ENCODE measurements at regions not wholly inside any gene's neighbourhood (a gene's known extent, or its start where the extent isn't known, plus 50 kb on each side); places are given as distances from the start of the nearest gene placed in this dataset.

DNA sequence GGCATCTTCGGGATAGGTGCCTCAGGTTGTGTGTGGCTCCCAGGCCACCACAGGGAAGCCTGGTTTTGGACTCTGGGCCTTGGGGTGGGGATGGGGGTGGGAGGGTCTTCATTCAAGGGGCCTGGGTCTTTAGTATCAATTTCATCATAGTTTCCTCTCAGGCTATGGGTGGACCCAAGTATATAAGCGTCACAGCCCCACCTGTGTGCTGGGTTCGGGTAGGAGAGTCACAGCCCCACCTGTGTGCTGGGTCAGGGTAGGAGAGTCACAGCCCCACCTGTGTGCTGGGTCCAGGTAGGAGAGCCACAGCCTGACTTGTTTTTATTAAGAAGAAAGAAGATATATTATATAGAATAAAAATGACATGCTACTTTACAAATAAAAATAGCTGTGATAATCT, 422.1 kb downstream of the BRD1 start:
- no peaks in the 10 kb centered on the region for H3F3A ChIP-seq (ENCODE audit: insufficient read depth)
- no peak overlapping the region for H3K4me2 ChIP-seq (ENCODE audit: unreplicated experiment)
- no peaks in the 10 kb centered on the region for H4K20me1 ChIP-seq (ENCODE audit: insufficient read depth)
- no peak overlapping the region for H2AFZ ChIP-seq
- no peaks in the 10 kb centered on the region for H3K36me3 ChIP-seq (ENCODE audit: low read depth)
- in situ Hi-C loops (cut with MboI), result no loop called here
- no peaks in the 10 kb centered on the region for H3K9me2 ChIP-seq (ENCODE audit: insufficient read depth)
- WGBS, 2 experiments (ENCODE audit: low coverage in 1 of 2, low lambda C conversion rate in 2 of 2, missing lambda C conversion rate in 2 of 2), result 16 to 27% methylated on average over 3 of the region's 3 CpGs
- no peak overlapping the region for H3K27ac ChIP-seq
- H3K4me3 ChIP-seq, result no peak overlapping the region
- no peaks in the 10 kb centered on the region for H3K27me3 ChIP-seq (replicated peaks; ENCODE audit: insufficient read depth)
- no peak for TF ChIP-seq EZH2phosphoT487 (IDR thresholded peaks at IDR 0.05; ENCODE audit: insufficient read depth, low read depth)
- no peak for TF ChIP-seq EZH2 (IDR thresholded peaks at IDR 0.05; ENCODE audit: insufficient read depth, poor library complexity, severe bottlenecking)
- DNase-seq, result no peak
- no peaks in the 10 kb centered on the region for H3K9me3 ChIP-seq (ENCODE audit: low read depth)
- no peak overlapping the region for H3K9ac ChIP-seq
- no peaks in the 10 kb centered on the region for H3K79me2 ChIP-seq (ENCODE audit: insufficient read depth)
- no peaks in the 10 kb centered on the region for H3K4me1 ChIP-seq (ENCODE audit: insufficient read depth)

GRCh38 chr22:49404576-49405241, 423.0 kb downstream of the BRD1 start:
- WGBS, 2 experiments (ENCODE audit: low coverage in 1 of 2, low lambda C conversion rate in 2 of 2, missing lambda C conversion rate in 2 of 2), result 37 to 42% methylated on average over 26 of the region's 27 CpGs
- TF ChIP-seq EZH2 (IDR thresholded peaks at IDR 0.05; ENCODE audit: insufficient read depth, poor library complexity, severe bottlenecking) (no peak), EZH2phosphoT487 (IDR thresholded peaks at IDR 0.05; ENCODE audit: insufficient read depth, low read depth) (no peak)
- DNase-seq, result no peak
- no peak overlapping the region for H2AFZ ChIP-seq
- no peaks in the 10 kb centered on the region for H3K4me1 ChIP-seq (ENCODE audit: insufficient read depth)
- no peak overlapping the region for H3K9ac ChIP-seq
- no peaks in the 10 kb centered on the region for H3K79me2 ChIP-seq (ENCODE audit: insufficient read depth)
- in situ Hi-C loops (cut with MboI), result no loop called here
- no peak overlapping the region for H3K4me2 ChIP-seq (ENCODE audit: unreplicated experiment)
- no peaks in the 10 kb centered on the region for H3K36me3 ChIP-seq (ENCODE audit: low read depth)
- H3K9me2 ChIP-seq (ENCODE audit: insufficient read depth), result no peaks in the 10 kb centered on the region
- H4K20me1 ChIP-seq (ENCODE audit: insufficient read depth), result no peaks in the 10 kb centered on the region
- H3F3A ChIP-seq (ENCODE audit: insufficient read depth), result no peaks in the 10 kb centered on the region
- no peak overlapping the region for H3K27ac ChIP-seq
- H3K9me3 ChIP-seq (ENCODE audit: low read depth), result no peaks in the 10 kb centered on the region
- H3K4me3 ChIP-seq, result no peak overlapping the region
- H3K27me3 ChIP-seq (replicated peaks; ENCODE audit: insufficient read depth), result no peaks in the 10 kb centered on the region

GRCh38 chr22:49404020-49404419, 423.7 kb downstream of the BRD1 start:
- Histone ChIP-seq H3K4me1 (ENCODE audit: insufficient read depth) (no peaks in the 10 kb centered on the region), H3K27me3 (replicated peaks; ENCODE audit: insufficient read depth) (no peaks in the 10 kb centered on the region), H3K4me2 (ENCODE audit: unreplicated experiment) (no peak overlapping the region), H3K9me2 (ENCODE audit: insufficient read depth) (no peaks in the 10 kb centered on the region), H3K4me3 (no peak overlapping the region), H3F3A (ENCODE audit: insufficient read depth) (no peaks in the 10 kb centered on the region), H4K20me1 (ENCODE audit: insufficient read depth) (no peaks in the 10 kb centered on the region), H3K36me3 (ENCODE audit: low read depth) (no peaks in the 10 kb centered on the region), H2AFZ (no peak overlapping the region), H3K27ac (no peak overlapping the region), H3K9me3 (ENCODE audit: low read depth) (no peaks in the 10 kb centered on the region), H3K79me2 (ENCODE audit: insufficient read depth) (no peaks in the 10 kb centered on the region), H3K9ac (no peak overlapping the region)
- TF ChIP-seq EZH2 (IDR thresholded peaks at IDR 0.05; ENCODE audit: insufficient read depth, poor library complexity, severe bottlenecking) (no peak), EZH2phosphoT487 (IDR thresholded peaks at IDR 0.05; ENCODE audit: insufficient read depth, low read depth) (no peak)
- 55 to 60% methylated on average over 7 to 10 of the region's 10 CpGs for WGBS, 2 experiments (ENCODE audit: low coverage in 1 of 2, low lambda C conversion rate in 2 of 2, missing lambda C conversion rate in 2 of 2)
- no peak for DNase-seq
- in situ Hi-C loops (cut with MboI), result no loop called here

DNA sequence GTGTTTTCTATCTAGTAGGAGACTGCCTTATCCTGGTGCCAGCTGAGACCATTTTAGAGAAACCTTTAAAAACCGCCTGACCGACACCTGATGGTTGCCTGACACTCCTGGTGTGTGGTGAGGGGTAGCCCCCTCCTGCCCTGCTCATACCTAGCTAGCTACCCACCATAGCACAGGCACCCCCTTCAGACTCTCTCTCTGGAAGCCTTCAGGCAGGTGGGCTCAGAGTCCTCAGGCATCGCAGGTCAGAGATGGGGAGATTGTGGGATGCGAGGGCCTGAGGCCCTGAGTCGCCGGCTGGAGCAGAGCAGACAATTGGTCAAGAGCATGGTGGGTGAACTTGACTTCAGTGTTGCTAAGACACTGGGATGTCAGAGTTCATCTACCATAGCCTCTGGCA, 424.6 kb downstream of the BRD1 start:
- H3K9ac ChIP-seq, result no peak overlapping the region
- no peak for DNase-seq
- WGBS, 2 experiments (ENCODE audit: low coverage in 1 of 2, low lambda C conversion rate in 2 of 2, missing lambda C conversion rate in 2 of 2), result 51 to 53% methylated on average over 6 of the region's 6 CpGs
- H3K9me2 ChIP-seq (ENCODE audit: insufficient read depth), result no peaks in the 10 kb centered on the region
- H3F3A ChIP-seq (ENCODE audit: insufficient read depth), result no peaks in the 10 kb centered on the region
- H3K27ac ChIP-seq, result no peak overlapping the region
- in situ Hi-C loops (cut with MboI), result no loop called here
- no peaks in the 10 kb centered on the region for H4K20me1 ChIP-seq (ENCODE audit: insufficient read depth)
- no peaks in the 10 kb centered on the region for H3K4me1 ChIP-seq (ENCODE audit: insufficient read depth)
- no peaks in the 10 kb centered on the region for H3K36me3 ChIP-seq (ENCODE audit: low read depth)
- no peak overlapping the region for H2AFZ ChIP-seq
- TF ChIP-seq EZH2 (IDR thresholded peaks at IDR 0.05; ENCODE audit: insufficient read depth, poor library complexity, severe bottlenecking), result no peak
- TF ChIP-seq EZH2phosphoT487 (IDR thresholded peaks at IDR 0.05; ENCODE audit: insufficient read depth, low read depth), result no peak
- H3K4me3 ChIP-seq, result no peak overlapping the region
- no peaks in the 10 kb centered on the region for H3K79me2 ChIP-seq (ENCODE audit: insufficient read depth)
- H3K4me2 ChIP-seq (ENCODE audit: unreplicated experiment), result no peak overlapping the region
- no peaks in the 10 kb centered on the region for H3K27me3 ChIP-seq (replicated peaks; ENCODE audit: insufficient read depth)
- no peaks in the 10 kb centered on the region for H3K9me3 ChIP-seq (ENCODE audit: low read depth)

DNA sequence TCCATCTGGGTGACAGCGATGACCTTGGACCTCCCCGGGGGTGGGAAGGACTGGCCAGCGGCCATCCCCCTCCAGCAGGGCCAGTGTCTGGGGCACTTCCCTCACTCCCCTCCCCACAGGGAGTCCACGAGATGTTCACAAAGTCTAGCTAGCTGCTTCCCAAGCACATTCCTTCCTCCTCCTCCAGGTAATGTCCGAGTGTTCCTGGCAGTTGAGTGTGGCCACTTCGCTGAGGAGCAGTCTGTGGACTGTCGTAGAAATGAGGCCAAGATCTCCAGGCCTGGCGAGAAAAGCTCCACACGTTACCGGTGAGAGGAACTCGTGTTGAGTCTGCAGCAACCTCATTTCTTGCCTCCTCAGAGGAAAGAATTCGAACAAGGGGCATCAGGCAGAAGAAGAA, 425.5 kb downstream of the BRD1 start:
- Histone ChIP-seq H3K4me3 (no peak overlapping the region), H3K9ac (no peak overlapping the region), H3F3A (ENCODE audit: insufficient read depth) (no peaks in the 10 kb centered on the region), H3K9me3 (ENCODE audit: low read depth) (no peaks in the 10 kb centered on the region), H3K9me2 (ENCODE audit: insufficient read depth) (no peaks in the 10 kb centered on the region), H4K20me1 (ENCODE audit: insufficient read depth) (no peaks in the 10 kb centered on the region), H3K4me1 (ENCODE audit: insufficient read depth) (no peaks in the 10 kb centered on the region), H3K36me3 (ENCODE audit: low read depth) (no peaks in the 10 kb centered on the region), H3K4me2 (ENCODE audit: unreplicated experiment) (no peak overlapping the region), H3K27me3 (replicated peaks; ENCODE audit: insufficient read depth) (no peaks in the 10 kb centered on the region), H3K27ac (no peak overlapping the region), H3K79me2 (ENCODE audit: insufficient read depth) (no peaks in the 10 kb centered on the region), H2AFZ (no peak overlapping the region)
- 29 to 44% methylated on average over 12 of the region's 12 CpGs for WGBS, 2 experiments (ENCODE audit: low coverage in 1 of 2, low lambda C conversion rate in 2 of 2, missing lambda C conversion rate in 2 of 2)
- no peak for DNase-seq
- TF ChIP-seq EZH2phosphoT487 (IDR thresholded peaks at IDR 0.05; ENCODE audit: insufficient read depth, low read depth) (no peak), EZH2 (IDR thresholded peaks at IDR 0.05; ENCODE audit: insufficient read depth, poor library complexity, severe bottlenecking) (no peak)
- in situ Hi-C loops (cut with MboI), result no loop called here
